Liver (tissue), 8 donors: ENCODE measurements at regions not wholly inside any gene's neighbourhood (a gene's known extent, or its start where the extent isn't known, plus 50 kb on each side); places are given as distances from the start of the nearest gene placed in this dataset.

Experiments
- DNase-seq: peaks from one replicate; pipeline ENCODE4 v3.0.0-alpha.2; 2017; ENCODE audit warnings: low spot score
- H3K27ac ChIP-seq, 2 donors: one replicate each; pipeline ENCODE4 v1.7.0; 2013; ENCODE audit warnings: inconsistent platforms in 2 of 2, low read length in 2 of 2, control low read depth in 1 of 2, low read depth in 1 of 2, mild to moderate bottlenecking in 1 of 2
- H3K27me3 ChIP-seq, 4 donors: one replicate each; pipeline versions ENCODE4 v1.6.1 to v1.7.0; 2013; ENCODE audit warnings: low read length in 3 of 4, inconsistent platforms in 1 of 4, mild to moderate bottlenecking in 1 of 4, moderate library complexity in 1 of 4; ENCODE audit not compliant: control insufficient read depth in 4 of 4, insufficient read depth in 4 of 4
- H3K36me3 ChIP-seq, 4 donors: one replicate each; pipeline versions ENCODE4 v1.6.1 to v1.7.0; 2013; ENCODE audit warnings: low read length in 3 of 4, mild to moderate bottlenecking in 3 of 4, low read depth in 1 of 4, moderate library complexity in 1 of 4; ENCODE audit not compliant: control insufficient read depth in 4 of 4, insufficient read depth in 3 of 4
- H3K4me1 ChIP-seq, 4 donors: one replicate each; pipeline versions ENCODE4 v1.6.1 to v1.7.0; 2013; ENCODE audit warnings: low read length in 3 of 4, mild to moderate bottlenecking in 3 of 4, moderate library complexity in 1 of 4; ENCODE audit not compliant: control insufficient read depth in 4 of 4, insufficient read depth in 4 of 4
- H3K4me3 ChIP-seq, 3 donors: one replicate each; pipeline versions ENCODE4 v1.6.1 to v1.7.0; 2013; ENCODE audit warnings: low read length in 3 of 3, control low read depth in 1 of 3, low read depth in 1 of 3, mild to moderate bottlenecking in 1 of 3
- H3K9ac ChIP-seq, 2 donors: one replicate each; pipeline ENCODE4 v1.7.0; 2013; ENCODE audit warnings: low read length in 2 of 2, mild to moderate bottlenecking in 2 of 2, moderate library complexity in 2 of 2, control low read depth in 1 of 2, low read depth in 1 of 2
- H3K9me3 ChIP-seq, 4 donors: one replicate each; pipeline versions ENCODE4 v1.6.1 to v1.7.0; 2013; ENCODE audit warnings: low read length in 3 of 4; ENCODE audit not compliant: control insufficient read depth in 4 of 4
- ATF3 ChIP-seq: IDR thresholded peaks from 2 replicates; pipeline ENCODE4 v1.6.1; 2016; ENCODE audit warnings: antibody characterized with exemption
- CTCF ChIP-seq: fragments of 150-350 bp; IDR thresholded peaks from 2 replicates; pipeline ENCODE4 v1.5.1; 2017; ENCODE audit warnings: improper control_type of control experiment, low read depth, low read length; ENCODE audit not compliant: missing input control
- EGR1 ChIP-seq, 2 donors: IDR thresholded peaks; 2 replicates each; pipeline ENCODE4 v1.6.1; 2016 to 2018; ENCODE audit warnings: antibody characterized with exemption in 2 of 2, low read depth in 2 of 2
- FOXA1 ChIP-seq: IDR thresholded peaks from 2 replicates; pipeline ENCODE4 v1.6.1; 2016; ENCODE audit warnings: antibody characterized with exemption
- FOXA2 ChIP-seq: IDR thresholded peaks from 2 replicates; pipeline ENCODE4 v1.6.1; 2016; ENCODE audit warnings: antibody characterized with exemption
- GABPA ChIP-seq, 2 donors: IDR thresholded peaks in 1 of 2; conservative IDR thresholded peaks in 1 of 2; 2 replicates each; pipeline ENCODE4 v1.6.1; 2016; ENCODE audit warnings: antibody characterized with exemption in 2 of 2, mild to moderate bottlenecking in 1 of 2, moderate library complexity in 1 of 2
- HNF4A ChIP-seq, 2 donors: conservative IDR thresholded peaks; 2 replicates each; pipeline ENCODE4 v1.6.1; 2016; ENCODE audit warnings: antibody characterized with exemption in 2 of 2, mild to moderate bottlenecking in 2 of 2
- HNF4G ChIP-seq: IDR thresholded peaks from 2 replicates; pipeline ENCODE4 v1.6.1; 2016; ENCODE audit warnings: antibody characterized with exemption
- MAX ChIP-seq: IDR thresholded peaks from 2 replicates; pipeline ENCODE4 v1.6.1; 2016; ENCODE audit warnings: antibody characterized with exemption
- NR2F2 ChIP-seq: IDR thresholded peaks from 2 replicates; pipeline ENCODE4 v1.6.1; 2016; ENCODE audit warnings: antibody characterized with exemption
- RAD21 ChIP-seq, 2 donors: IDR thresholded peaks; 2 replicates each; pipeline ENCODE4 v1.6.1; 2016; ENCODE audit warnings: antibody characterized with exemption in 2 of 2, mild to moderate bottlenecking in 2 of 2
- REST ChIP-seq: IDR thresholded peaks from 2 replicates; pipeline ENCODE4 v1.6.1; 2016; ENCODE audit warnings: antibody characterized with exemption, mild to moderate bottlenecking
- RXRA ChIP-seq, 2 donors: IDR thresholded peaks; 2 replicates each; pipeline ENCODE4 v1.6.1; 2017 to 2018; ENCODE audit warnings: antibody characterized with exemption in 2 of 2, mild to moderate bottlenecking in 1 of 2
- SP1 ChIP-seq: IDR thresholded peaks from 2 replicates; pipeline ENCODE4 v1.6.1; 2018; ENCODE audit warnings: antibody characterized with exemption, mild to moderate bottlenecking
- TAF1 ChIP-seq: conservative IDR thresholded peaks from 2 replicates; pipeline ENCODE4 v1.6.1; 2016; ENCODE audit warnings: antibody characterized with exemption, mild to moderate bottlenecking
- WGBS: extraction: QIAGEN DNeasy Blood & Tissue Kit; methylation state at CpG from one replicate; pipeline ENCODE4 v1.1.7; 2013; 5-methylcytosine and 5-hydroxymethylcytosine counted together
- donor health status: healthy.
- donor health status: healthy.
- donor health status: healthy.
- donor health status: healthy.
- donor health status: healthy.

GRCh38 chr4:152240232-152240631 is 295.7 kb downstream of the FBXW7 start (continued):
- no peak for TF ChIP-seq RXRA (IDR thresholded peaks at IDR 0.05)

- no peak overlapping the region for H3K27ac ChIP-seq
- no peak for TF ChIP-seq EGR1 (IDR thresholded peaks at IDR 0.05; ENCODE audit: low read depth in 2 of 2)
- no peak for TF ChIP-seq HNF4A (conservative IDR thresholded peaks at IDR 0.05)
- TF ChIP-seq MAX, result no peak
- no peak for TF ChIP-seq RAD21 (IDR thresholded peaks at IDR 0.05)
- TF ChIP-seq ATF3, result no peak
- no peak for TF ChIP-seq REST
- no peak for TF ChIP-seq TAF1
- no peak for TF ChIP-seq HNF4G
- no peak for TF ChIP-seq GABPA (IDR thresholded peaks at IDR 0.05 in 1 of 2, conservative IDR thresholded peaks at IDR 0.05 in 1 of 2)
- no peak for TF ChIP-seq FOXA1
- H3K27me3 ChIP-seq, result peaks cover 0 to 3% (median 0%) of the 10 kb centered on the region in 4 donors
- H3K4me3 ChIP-seq, result no peak overlapping the region
- no peak for DNase-seq
- H3K9ac ChIP-seq, result no peak overlapping the region
- no peaks in the 10 kb centered on the region for H3K9me3 ChIP-seq
- no peaks in the 10 kb centered on the region for H3K36me3 ChIP-seq
- no peaks in the 10 kb centered on the region for H3K4me1 ChIP-seq
Measured at GRCh38 chr4:152239216-152239615, 296.7 kb downstream of the FBXW7 start.

GRCh38 chr4:152236519-152237056 is 299.3 kb downstream of the FBXW7 start:
- H3K27me3 ChIP-seq, result peaks cover 0 to 3% (median 0%) of the 10 kb centered on the region in 4 donors
- 77% methylated on average over 3 of the region's 3 CpGs for WGBS
- DNase-seq, result no peak
- H3K4me1 ChIP-seq, result no peaks in the 10 kb centered on the region
- no peaks in the 10 kb centered on the region for H3K9me3 ChIP-seq
- no peak for TF ChIP-seq FOXA2
- no peak for TF ChIP-seq REST
- no peak for TF ChIP-seq NR2F2
- no peak for TF ChIP-seq RAD21 (IDR thresholded peaks at IDR 0.05)
- TF ChIP-seq HNF4A (conservative IDR thresholded peaks at IDR 0.05), result no peak
- TF ChIP-seq SP1, result no peak
- no peak for TF ChIP-seq ATF3
- no peak for TF ChIP-seq MAX
- TF ChIP-seq CTCF, result no peak
- TF ChIP-seq EGR1 (IDR thresholded peaks at IDR 0.05; ENCODE audit: low read depth in 2 of 2), result no peak
- no peak for TF ChIP-seq RXRA (IDR thresholded peaks at IDR 0.05)
- TF ChIP-seq TAF1, result no peak
- no peak for TF ChIP-seq FOXA1
- no peak for TF ChIP-seq GABPA (IDR thresholded peaks at IDR 0.05 in 1 of 2, conservative IDR thresholded peaks at IDR 0.05 in 1 of 2)
- H3K27ac ChIP-seq, result no peak overlapping the region
- H3K9ac ChIP-seq, result no peak overlapping the region
- no peaks in the 10 kb centered on the region for H3K36me3 ChIP-seq
- no peak overlapping the region for H3K4me3 ChIP-seq
